ENCODE measurements at regions not wholly inside any gene's neighbourhood (a gene's known extent, or its start where the extent isn't known, plus 50 kb on each side); places are given as distances from the start of the nearest gene placed in this dataset.
"Not testable (repeated sequence)": the region's sequence is repeated elsewhere in the genome, so short reads cannot be mapped to it uniquely, and the experiment has no call there.

DNA sequence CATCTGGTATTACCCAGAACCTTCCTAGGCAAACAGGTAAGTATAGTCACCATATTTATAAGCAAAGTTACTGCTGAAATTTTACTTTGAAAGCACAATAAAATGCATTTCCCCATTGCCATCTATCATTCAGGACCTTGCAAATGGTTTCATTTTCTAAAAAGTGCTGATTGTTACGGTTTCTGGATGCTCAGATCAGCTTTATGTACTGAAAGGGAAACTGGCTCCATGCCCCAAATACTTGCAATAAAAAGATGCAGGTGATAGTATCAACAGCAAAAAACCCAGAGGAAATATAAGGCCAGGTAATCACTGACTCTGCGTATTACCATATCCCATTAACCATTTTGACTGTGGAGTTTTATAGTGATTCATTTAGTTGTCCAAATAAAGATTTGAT lies 1150.7 kb upstream of the CRIM1 start:
- Histone ChIP-seq H3K4me1 (no peaks in the 10 kb centered on the region), H3K27me3 (no peaks in the 10 kb centered on the region), H3K27ac (no peak overlapping the region), H3K4me3 (no peak overlapping the region), H3K9me3 (no peaks in the 10 kb centered on the region), H3K36me3 (no peaks in the 10 kb centered on the region)
- ATAC-seq, result no peak
- 69 to 96% methylated on average over 2 of the region's 2 CpGs for WGBS, 2 donors (ENCODE audit: low coverage in 1 of 2)
- TF ChIP-seq POLR2AphosphoS5 (IDR thresholded peaks at IDR 0.05), result no peak
- no peak for TF ChIP-seq POLR2A (IDR thresholded peaks at IDR 0.05)
- no peak for TF ChIP-seq CTCF (IDR thresholded peaks at IDR 0.05)

- WGBS, 2 donors (ENCODE audit: low coverage in 1 of 2), result 47 to 67% methylated on average over 2 to 3 of the region's 3 CpGs
- no peaks in the 10 kb centered on the region for H3K4me1 ChIP-seq
- no peak overlapping the region for H3K27ac ChIP-seq
- no peak overlapping the region for H3K4me3 ChIP-seq
- no peaks in the 10 kb centered on the region for H3K27me3 ChIP-seq
- TF ChIP-seq POLR2A (IDR thresholded peaks at IDR 0.05) (no peak), POLR2AphosphoS5 (IDR thresholded peaks at IDR 0.05) (no peak), EP300 (IDR thresholded peaks at IDR 0.05) (no peak), CTCF (IDR thresholded peaks at IDR 0.05) (no peak)
- H3K36me3 ChIP-seq, result no peaks in the 10 kb centered on the region
- H3K9me3 ChIP-seq, result no peaks in the 10 kb centered on the region
- ATAC-seq, result no peak
Observed at GRCh38 chr2:35204323-35204722, 1151.3 kb upstream of the CRIM1 start.

DNA sequence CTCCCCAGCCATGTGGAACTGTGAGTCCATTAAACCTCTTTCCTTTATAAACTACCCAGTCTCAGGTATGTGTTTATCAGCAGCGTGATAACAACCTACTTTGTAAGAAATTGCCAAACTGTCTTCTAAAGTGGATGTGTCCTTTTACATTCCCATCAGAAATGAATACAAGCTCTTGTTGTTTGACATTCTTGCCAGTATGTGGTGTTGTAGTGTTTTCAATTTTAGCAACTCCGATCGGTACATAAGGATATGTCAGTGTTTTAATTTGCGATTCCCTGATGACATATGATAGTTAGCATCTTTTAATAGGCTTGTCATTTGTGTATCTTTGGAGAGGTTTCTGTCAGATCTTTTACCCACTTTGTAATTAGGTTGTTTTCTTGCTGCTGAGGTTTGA lies 1156.3 kb upstream of the CRIM1 start:
- Histone ChIP-seq H3K27me3 (no peaks in the 10 kb centered on the region), H3K4me3 (no peak overlapping the region), H3K36me3 (no peaks in the 10 kb centered on the region), H3K9me3 (no peaks in the 10 kb centered on the region), H3K4me1 (no peaks in the 10 kb centered on the region), H3K27ac (no peak overlapping the region)
- WGBS, 2 donors (ENCODE audit: low coverage in 1 of 2), result 69 to 88% methylated on average over 2 to 3 of the region's 4 CpGs
- no peak for TF ChIP-seq CTCF (IDR thresholded peaks at IDR 0.05)
- no peak for TF ChIP-seq EP300 (IDR thresholded peaks at IDR 0.05)
- TF ChIP-seq POLR2AphosphoS5 (IDR thresholded peaks at IDR 0.05), result no peak
- TF ChIP-seq POLR2A (IDR thresholded peaks at IDR 0.05), result no peak
- no peak for ATAC-seq

- Histone ChIP-seq H3K36me3 (no peaks in the 10 kb centered on the region), H3K4me3 (no peak overlapping the region), H3K9me3 (no peaks in the 10 kb centered on the region), H3K27ac (no peak overlapping the region), H3K27me3 (no peaks in the 10 kb centered on the region), H3K4me1 (no peaks in the 10 kb centered on the region)
- 45 to 47% methylated on average over 4 of the region's 4 CpGs for WGBS, 2 donors (ENCODE audit: low coverage in 1 of 2)
- no peak for TF ChIP-seq EP300 (IDR thresholded peaks at IDR 0.05)
- TF ChIP-seq POLR2A (IDR thresholded peaks at IDR 0.05), result no peak
- TF ChIP-seq CTCF (IDR thresholded peaks at IDR 0.05), result no peak
- TF ChIP-seq POLR2AphosphoS5 (IDR thresholded peaks at IDR 0.05), result no peak
- no peak for ATAC-seq
Observed at GRCh38 chr2:35185861-35186412, 1169.6 kb upstream of the CRIM1 start.

GRCh38 chr2:35184471-35184870 lies 1171.1 kb upstream of the CRIM1 start:
- Histone ChIP-seq H3K4me3 (no peak overlapping the region), H3K27ac (no peak overlapping the region), H3K36me3 (no peaks in the 10 kb centered on the region), H3K4me1 (no peaks in the 10 kb centered on the region), H3K9me3 (no peaks in the 10 kb centered on the region), H3K27me3 (no peaks in the 10 kb centered on the region)
- 75 to 83% methylated on average over 1 of the region's 1 CpG for whole genome bisulfite sequencing, 2 donors (ENCODE audit: low coverage in 1 of 2)
- TF ChIP-seq POLR2AphosphoS5 (IDR thresholded peaks at IDR 0.05) (no peak), CTCF (IDR thresholded peaks at IDR 0.05) (no peak), EP300 (IDR thresholded peaks at IDR 0.05) (no peak), POLR2A (IDR thresholded peaks at IDR 0.05) (no peak)
- ATAC-seq, result no peak

DNA sequence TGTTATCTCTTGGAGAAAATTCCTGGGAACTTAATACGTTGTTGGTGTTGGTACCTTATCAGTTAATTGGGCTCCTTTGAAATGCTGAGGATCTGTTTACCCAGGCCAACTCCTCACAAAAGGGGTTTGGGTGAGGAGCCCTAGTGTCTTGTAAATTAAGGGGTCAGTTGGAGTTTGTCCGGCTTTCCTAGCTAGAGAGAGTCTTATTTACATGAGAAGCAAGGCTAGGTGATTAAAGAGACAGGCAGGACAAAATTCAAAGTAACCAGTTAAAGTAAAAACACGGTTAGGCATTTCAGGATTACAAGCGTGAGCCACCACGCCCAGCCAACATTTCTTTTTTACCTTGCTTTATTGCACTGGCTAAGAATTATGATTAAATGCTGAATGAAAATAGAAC lies 1178.9 kb upstream of the CRIM1 start:
- H3K4me3 ChIP-seq, H3K27me3 ChIP-seq, H3K9me3 ChIP-seq, H3K4me1 ChIP-seq, H3K36me3 ChIP-seq, ATAC-seq, H3K27ac ChIP-seq: not testable (repeated sequence)
- 39 to 69% methylated on average over 5 of the region's 5 CpGs for WGBS, 2 donors (ENCODE audit: low coverage in 1 of 2)
